Panc1 (cell line): ENCODE measurements at regions not wholly inside any gene's neighbourhood (a gene's known extent, or its start where the extent isn't known, plus 50 kb on each side); places are given as distances from the start of the nearest gene placed in this dataset.

ENCODE experiments used
- CTCF ChIP-seq: fragments of 450-650 bp; IDR thresholded peaks from 2 replicates; pipeline ENCODE4 v1.5.1; 2017; ENCODE audit warnings: mild to moderate bottlenecking
- POLR2AphosphoS5 ChIP-seq: IDR thresholded peaks from 2 replicates; pipeline ENCODE4 v1.6.1; 2012; ENCODE audit warnings: mild to moderate bottlenecking, low read depth, low read length, moderate library complexity
- REST ChIP-seq, 2 experiments: IDR thresholded peaks; 2 replicates each; pipeline ENCODE4 v1.6.1; 2011 to 2012; ENCODE audit warnings: low read depth in 2 of 2, control low read depth in 1 of 2, low read length in 1 of 2, mild to moderate bottlenecking in 1 of 2, moderate library complexity in 1 of 2; ENCODE audit not compliant: insufficient read depth in 1 of 2

GRCh38 chr5:175319199-175319598 lies 124.8 kb downstream of the DRD1 start:
- TF ChIP-seq CTCF (no peak), POLR2AphosphoS5 (no peak), REST (IDR thresholded peaks at IDR 0.05; ENCODE audit: insufficient read depth in 1 of 2, low read depth in 2 of 2, low read length in 1 of 2) (peak; percentile 56 to 66; a peak in 2 of 4 replicates)
